ENCODE measurements at regions not wholly inside any gene's neighbourhood (a gene's known extent, or its start where the extent isn't known, plus 50 kb on each side); places are given as distances from the start of the nearest gene placed in this dataset.

DNA sequence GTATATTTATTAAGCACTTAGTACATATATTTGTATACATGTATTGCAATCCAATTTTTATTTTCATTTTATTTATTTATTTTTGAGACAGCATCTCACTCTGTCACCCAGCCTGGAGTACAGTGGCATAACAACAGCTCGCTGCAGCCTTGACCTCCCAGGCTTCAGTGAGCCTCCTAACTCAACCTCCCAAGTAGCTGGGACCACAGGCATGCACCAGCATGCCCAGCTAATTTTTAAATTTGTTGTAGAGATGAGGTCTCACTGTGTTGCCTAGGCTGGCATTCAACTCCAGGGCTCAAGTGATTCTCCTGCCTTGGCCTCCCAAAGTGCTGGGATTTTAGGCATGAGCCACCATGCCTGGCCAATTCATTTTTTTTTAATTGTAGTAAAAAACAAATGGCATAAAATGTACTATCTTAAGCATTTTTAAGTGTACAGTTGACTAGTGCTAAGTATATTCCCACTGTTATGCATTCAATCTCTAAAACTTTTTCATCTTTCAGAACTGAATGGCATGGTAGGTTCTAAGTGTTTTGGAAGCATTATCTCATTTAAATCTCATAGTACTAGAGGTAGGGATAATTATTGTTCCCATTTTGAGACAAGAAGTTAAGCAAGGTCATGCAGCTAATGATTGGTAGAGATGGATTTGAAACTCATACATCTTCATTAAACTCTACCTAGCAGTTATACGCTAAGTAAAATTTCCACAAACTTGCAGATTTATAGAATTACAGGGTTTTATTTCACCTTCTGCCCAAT lies 264.0 kb upstream of the NFE2L3 start:
- H3K27me3 ChIP-seq = no peaks in the 10 kb centered on the region
- intact Hi-C loops (cut with DNase I; ENCODE audit: low total_unique reads) = no loop called here

DNA sequence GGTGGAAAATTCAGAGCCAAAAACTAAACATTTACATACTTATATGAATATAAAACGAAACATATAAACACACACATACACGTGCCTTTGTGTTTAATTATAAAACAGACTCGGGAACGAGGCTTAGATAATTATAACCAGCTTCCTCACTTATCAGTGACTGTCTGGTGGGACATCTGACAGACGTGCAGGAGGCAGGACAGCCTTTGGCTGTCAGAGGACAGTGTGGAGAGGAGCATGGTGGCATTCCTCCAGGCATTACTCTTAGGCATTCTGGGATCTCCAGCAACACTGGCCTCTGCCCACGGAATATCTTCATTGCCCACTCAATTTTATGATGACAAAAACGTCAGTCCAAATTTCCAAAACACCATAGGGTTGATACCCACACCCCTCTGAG lies 262.2 kb upstream of the NFE2L3 start:
- peaks cover 19 to 20% of the 10 kb centered on the region in 2 donors for H3K4me1 ChIP-seq
- intact Hi-C loops (cut with DNase I; ENCODE audit: low total_unique reads) (loop anchor here (5.0 kb wide), 2 partner anchors 313 to 778 kb away; partner anchors contain the start of genes CBX3 and HNRNPA2B1), in situ Hi-C loops (cut with MboI; ENCODE audit: low sequenced_read_pairs in 4 of 4) (loop anchor here (5.0 to 25.0 kb wide), 7 partner anchors 165 to 775 kb away; partner anchors contain the start of genes CBX3 (in 1 of the 4) and HNRNPA2B1 (in 1 of the 4))
- no peak for TF ChIP-seq POLR2A (IDR thresholded peaks at IDR 0.05)
- TF ChIP-seq, protein P1, sequence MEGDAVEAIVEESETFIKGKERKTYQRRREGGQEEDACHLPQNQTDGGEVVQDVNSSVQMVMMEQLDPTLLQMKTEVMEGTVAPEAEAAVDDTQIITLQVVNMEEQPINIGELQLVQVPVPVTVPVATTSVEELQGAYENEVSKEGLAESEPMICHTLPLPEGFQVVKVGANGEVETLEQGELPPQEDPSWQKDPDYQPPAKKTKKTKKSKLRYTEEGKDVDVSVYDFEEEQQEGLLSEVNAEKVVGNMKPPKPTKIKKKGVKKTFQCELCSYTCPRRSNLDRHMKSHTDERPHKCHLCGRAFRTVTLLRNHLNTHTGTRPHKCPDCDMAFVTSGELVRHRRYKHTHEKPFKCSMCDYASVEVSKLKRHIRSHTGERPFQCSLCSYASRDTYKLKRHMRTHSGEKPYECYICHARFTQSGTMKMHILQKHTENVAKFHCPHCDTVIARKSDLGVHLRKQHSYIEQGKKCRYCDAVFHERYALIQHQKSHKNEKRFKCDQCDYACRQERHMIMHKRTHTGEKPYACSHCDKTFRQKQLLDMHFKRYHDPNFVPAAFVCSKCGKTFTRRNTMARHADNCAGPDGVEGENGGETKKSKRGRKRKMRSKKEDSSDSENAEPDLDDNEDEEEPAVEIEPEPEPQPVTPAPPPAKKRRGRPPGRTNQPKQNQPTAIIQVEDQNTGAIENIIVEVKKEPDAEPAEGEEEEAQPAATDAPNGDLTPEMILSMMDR (IDR thresholded peaks at IDR 0.05 in 4 of 5, conservative IDR thresholded peaks at IDR 0.05 in 1 of 5) = no peak
- no peak for DNase-seq
- H3K36me3 ChIP-seq = no peaks in the 10 kb centered on the region
- no peak overlapping the region for H3K27ac ChIP-seq
- H3K27me3 ChIP-seq = no peaks in the 10 kb centered on the region
- H3K4me3 ChIP-seq = no peak overlapping the region
- no peak for ATAC-seq
- no peaks in the 10 kb centered on the region for H3K9me3 ChIP-seq

More for the DNA sequence above, 264.0 kb upstream of the NFE2L3 start:
- Histone ChIP-seq H3K27ac (peak overlapping the region in 3 of 4 donors; percentile 67 to 78 (median 77)), H3K4me3 (no peak overlapping the region), H3K9me3 (no peaks in the 10 kb centered on the region), H3K4me1 (peaks cover 14% of the 10 kb centered on the region in 2 donors), H3K36me3 (no peaks in the 10 kb centered on the region)
- in situ Hi-C loops (cut with MboI; ENCODE audit: low sequenced_read_pairs in 4 of 4) = loop anchor here in 1 of 4 donors (25.0 kb wide), 1 partner anchor 324 kb away; the partner anchor contains the start of genes CBX3 and HNRNPA2B1
- DNase-seq = no peak
- TF ChIP-seq, protein P1 (IDR thresholded peaks at IDR 0.05 in 4 of 5, conservative IDR thresholded peaks at IDR 0.05 in 1 of 5) = no peak
- TF ChIP-seq POLR2A (IDR thresholded peaks at IDR 0.05) = no peak
- ATAC-seq = no peak

DNA sequence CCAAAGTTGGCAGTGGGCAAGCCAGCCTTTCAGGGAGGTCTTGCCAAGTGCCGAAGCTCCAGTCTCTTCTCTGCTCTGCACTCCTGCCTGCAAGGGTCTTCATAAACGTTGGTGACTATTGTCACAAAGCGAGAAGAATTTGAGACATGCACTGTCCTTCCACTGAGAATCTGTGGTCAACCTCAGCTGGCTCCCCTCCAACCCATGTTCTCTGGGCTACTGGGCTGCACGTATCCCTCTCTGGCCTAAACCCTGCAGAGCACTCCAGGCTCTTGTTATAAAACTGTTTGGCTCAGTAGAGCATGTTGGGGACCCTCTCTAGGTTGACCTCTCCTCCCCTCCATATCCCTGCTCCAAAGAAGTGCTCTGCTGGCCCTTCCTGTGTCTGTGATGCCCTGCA lies 260.4 kb upstream of the NFE2L3 start:
- Histone ChIP-seq H3K4me3 (no peak overlapping the region), H3K27me3 (no peaks in the 10 kb centered on the region), H3K9me3 (no peaks in the 10 kb centered on the region), H3K4me1 (peaks cover 17% of the 10 kb centered on the region in 2 donors), H3K27ac (no peak overlapping the region), H3K36me3 (no peaks in the 10 kb centered on the region)
- no peak for DNase-seq
- no peak for ATAC-seq
- in situ Hi-C loops (cut with MboI; ENCODE audit: low sequenced_read_pairs in 4 of 4) = loop anchor here (5.0 to 25.0 kb wide), 7 partner anchors 163 to 773 kb away; partner anchors contain the start of genes CBX3 (in 1 of the 4) and HNRNPA2B1 (in 1 of the 4)
- intact Hi-C loops (cut with DNase I; ENCODE audit: low total_unique reads) = loop anchor here (5.0 kb wide), 2 partner anchors 311 to 776 kb away; partner anchors contain the start of genes CBX3 and HNRNPA2B1
- TF ChIP-seq POLR2A (IDR thresholded peaks at IDR 0.05) = no peak
- TF ChIP-seq, protein P1 (IDR thresholded peaks at IDR 0.05 in 4 of 5, conservative IDR thresholded peaks at IDR 0.05 in 1 of 5) = no peak

DNA sequence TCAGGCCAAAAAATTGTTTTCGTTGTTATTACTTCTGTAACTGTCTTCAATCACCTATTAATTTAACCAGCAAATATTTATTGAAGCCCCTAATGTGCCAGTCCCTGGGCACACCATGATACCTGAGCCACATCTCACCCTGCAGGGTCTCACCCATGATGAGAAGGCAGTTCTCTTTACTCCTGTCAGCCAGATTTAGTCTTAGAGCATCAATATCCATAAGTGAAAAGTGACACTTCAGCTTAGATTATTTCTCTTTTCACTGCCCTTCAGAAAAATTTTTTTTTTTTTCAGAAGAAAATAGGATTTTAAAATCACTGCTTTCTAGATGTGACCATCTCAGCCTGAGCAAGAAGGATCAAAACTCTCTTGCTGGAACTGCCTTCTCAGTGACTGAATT lies 258.6 kb upstream of the NFE2L3 start:
- peaks cover 7 to 9% of the 10 kb centered on the region in 2 donors for H3K4me1 ChIP-seq
- H3K27ac ChIP-seq = peak overlapping the region in 2 of 4 donors; percentile 75 to 78
- intact Hi-C loops (cut with DNase I; ENCODE audit: low total_unique reads) = loop anchor here (1.0 to 5.0 kb wide), 3 partner anchors 168 to 774 kb away; partner anchors contain the start of genes CBX3 and HNRNPA2B1
- TF ChIP-seq POLR2A (IDR thresholded peaks at IDR 0.05) = no peak
- TF ChIP-seq, protein P1 (IDR thresholded peaks at IDR 0.05 in 4 of 5, conservative IDR thresholded peaks at IDR 0.05 in 1 of 5) = no peak
- ATAC-seq (no peak), DNase-seq (no peak)
- H3K9me3 ChIP-seq = no peaks in the 10 kb centered on the region
- no peaks in the 10 kb centered on the region for H3K27me3 ChIP-seq
- in situ Hi-C loops (cut with MboI; ENCODE audit: low sequenced_read_pairs in 4 of 4) = loop anchor here (5.0 to 25.0 kb wide), 7 partner anchors 161 to 771 kb away; partner anchors contain the start of genes CBX3 (in 1 of the 4) and HNRNPA2B1 (in 1 of the 4)
- peak overlapping the region; percentile 49 to 76 (median 58) for H3K4me3 ChIP-seq
- no peaks in the 10 kb centered on the region for H3K36me3 ChIP-seq

All from gastrocnemius medialis (tissue), 4 donors.